ENCODE measurements at regions not wholly inside any gene's neighbourhood (a gene's known extent, or its start where the extent isn't known, plus 50 kb on each side); places are given as distances from the start of the nearest gene placed in this dataset.

GRCh38 chr13:78152415-78152814 lies 233.8 kb upstream of the EDNRB start:
- no peak for DNase-seq (ENCODE audit: low spot score)
- in situ Hi-C loops (cut with HindIII; ENCODE audit: extremely low pct_ligation_motif_present, low pct_unique_long_range_greater_than_20kb), result no loop called here
- Histone ChIP-seq H3K79me2 (ENCODE audit: insufficient read depth, low read length) (no peaks in the 10 kb centered on the region), H3K27me3 (ENCODE audit: control insufficient read depth in 1 of 2, insufficient read depth in 2 of 2, low read length in 2 of 2) (no peaks in the 10 kb centered on the region), H2AFZ (ENCODE audit: low read length) (no peak overlapping the region), H3K36me3 (replicated peaks in 1 of 2; ENCODE audit: control insufficient read depth in 1 of 2, insufficient read depth in 2 of 2, low read length in 2 of 2) (no peaks in the 10 kb centered on the region), H3K9me3 (ENCODE audit: low read length) (no peaks in the 10 kb centered on the region), H4K20me1 (ENCODE audit: insufficient read depth, low read length) (no peaks in the 10 kb centered on the region), H3K4me3 (replicated peaks in 1 of 3; ENCODE audit: insufficient read depth in 1 of 3, low read depth in 2 of 3, low read length in 3 of 3) (no peak overlapping the region), H3K4me1 (ENCODE audit: insufficient read depth, low read length) (no peaks in the 10 kb centered on the region), H3K4me2 (ENCODE audit: low read depth, low read length) (no peak overlapping the region), H3K9ac (ENCODE audit: insufficient read depth, low read depth, low read length) (no peak overlapping the region), H3K27ac (ENCODE audit: extremely low read length, insufficient read depth, low read length) (no peak overlapping the region)
- ATAC-seq, result no peak
- intact Hi-C loops (cut with micrococcal nuclease; ENCODE audit: unreplicated experiment), result no loop called here
- no peak for FAIRE-seq
- ChIA-PET POLR2A (no interaction called here), CTCF (ENCODE audit: low intra/inter-chr PET ratio, low total read pairs) (no interaction called here)
- 0% methylated on average over 2 of the region's 2 CpGs for WGBS (ENCODE audit: low lambda C conversion rate)
- no peak for TF ChIP-seq ZNF326 (CRISPR knock-in tag; IDR thresholded peaks at IDR 0.05; ENCODE audit: borderline replicate concordance)
- no peak for TF ChIP-seq ZNF749 (CRISPR knock-in tag; IDR thresholded peaks at IDR 0.05; ENCODE audit: borderline replicate concordance)
- TF ChIP-seq, protein P1, sequence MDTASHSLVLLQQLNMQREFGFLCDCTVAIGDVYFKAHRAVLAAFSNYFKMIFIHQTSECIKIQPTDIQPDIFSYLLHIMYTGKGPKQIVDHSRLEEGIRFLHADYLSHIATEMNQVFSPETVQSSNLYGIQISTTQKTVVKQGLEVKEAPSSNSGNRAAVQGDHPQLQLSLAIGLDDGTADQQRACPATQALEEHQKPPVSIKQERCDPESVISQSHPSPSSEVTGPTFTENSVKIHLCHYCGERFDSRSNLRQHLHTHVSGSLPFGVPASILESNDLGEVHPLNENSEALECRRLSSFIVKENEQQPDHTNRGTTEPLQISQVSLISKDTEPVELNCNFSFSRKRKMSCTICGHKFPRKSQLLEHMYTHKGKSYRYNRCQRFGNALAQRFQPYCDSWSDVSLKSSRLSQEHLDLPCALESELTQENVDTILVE (CRISPR knock-in tag; IDR thresholded peaks at IDR 0.05), result no peak
- no peak for TF ChIP-seq ZSCAN30 (CRISPR knock-in tag; IDR thresholded peaks at IDR 0.05)
- BruUV-seq (replicated peaks), result no TSS peak

DNA sequence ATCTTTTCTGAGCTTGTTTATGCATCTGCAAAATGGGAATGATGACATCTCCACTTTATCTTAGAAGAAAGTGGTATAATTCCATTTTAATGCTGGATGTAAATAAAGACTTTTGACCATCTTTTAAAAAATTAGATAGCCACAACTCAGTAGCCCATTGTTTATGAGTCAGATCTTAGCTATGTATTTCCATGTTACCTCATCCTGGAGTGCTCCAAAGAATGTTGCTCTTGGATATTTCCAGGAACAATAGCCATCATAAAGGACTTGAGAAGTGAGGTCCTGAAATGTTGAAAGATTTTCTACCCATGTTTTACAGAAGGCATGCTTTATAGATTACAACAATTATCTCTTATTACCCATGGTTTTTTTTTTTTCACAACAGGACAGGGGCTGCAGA lies 229.3 kb upstream of the EDNRB start:
- intact Hi-C loops (cut with micrococcal nuclease; ENCODE audit: unreplicated experiment), result no loop called here
- H3K4me1 ChIP-seq (ENCODE audit: insufficient read depth, low read length), result no peaks in the 10 kb centered on the region
- no peaks in the 10 kb centered on the region for H3K27me3 ChIP-seq (ENCODE audit: control insufficient read depth in 1 of 2, insufficient read depth in 2 of 2, low read length in 2 of 2)
- FAIRE-seq (no peak), ATAC-seq (no peak), DNase-seq (ENCODE audit: low spot score) (no peak)
- no peak overlapping the region for H2AFZ ChIP-seq (ENCODE audit: low read length)
- H3K9ac ChIP-seq (ENCODE audit: insufficient read depth, low read depth, low read length), result no peak overlapping the region
- CTCF ChIA-PET (ENCODE audit: low intra/inter-chr PET ratio, low total read pairs), result no interaction called here
- in situ Hi-C loops (cut with HindIII; ENCODE audit: extremely low pct_ligation_motif_present, low pct_unique_long_range_greater_than_20kb), result no loop called here
- BruUV-seq (replicated peaks), result no TSS peak
- no peaks in the 10 kb centered on the region for H3K9me3 ChIP-seq (ENCODE audit: low read length)
- H3K79me2 ChIP-seq (ENCODE audit: insufficient read depth, low read length), result no peaks in the 10 kb centered on the region
- H3K4me3 ChIP-seq (replicated peaks in 1 of 3; ENCODE audit: insufficient read depth in 1 of 3, low read depth in 2 of 3, low read length in 3 of 3), result no peak overlapping the region
- no peak overlapping the region for H3K4me2 ChIP-seq (ENCODE audit: low read depth, low read length)
- POLR2A ChIA-PET, result no interaction called here
- no peak overlapping the region for H3K27ac ChIP-seq (ENCODE audit: extremely low read length, insufficient read depth, low read length)
- no peaks in the 10 kb centered on the region for H3K36me3 ChIP-seq (replicated peaks in 1 of 2; ENCODE audit: control insufficient read depth in 1 of 2, insufficient read depth in 2 of 2, low read length in 2 of 2)
- no peaks in the 10 kb centered on the region for H4K20me1 ChIP-seq (ENCODE audit: insufficient read depth, low read length)
- TF ChIP-seq, protein P2, sequence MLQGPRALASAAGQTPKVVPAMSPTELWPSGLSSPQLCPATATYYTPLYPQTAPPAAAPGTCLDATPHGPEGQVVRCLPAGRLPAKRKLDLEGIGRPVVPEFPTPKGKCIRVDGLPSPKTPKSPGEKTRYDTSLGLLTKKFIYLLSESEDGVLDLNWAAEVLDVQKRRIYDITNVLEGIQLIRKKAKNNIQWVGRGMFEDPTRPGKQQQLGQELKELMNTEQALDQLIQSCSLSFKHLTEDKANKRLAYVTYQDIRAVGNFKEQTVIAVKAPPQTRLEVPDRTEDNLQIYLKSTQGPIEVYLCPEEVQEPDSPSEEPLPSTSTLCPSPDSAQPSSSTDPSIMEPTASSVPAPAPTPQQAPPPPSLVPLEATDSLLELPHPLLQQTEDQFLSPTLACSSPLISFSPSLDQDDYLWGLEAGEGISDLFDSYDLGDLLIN (CRISPR knock-in tag; IDR thresholded peaks at IDR 0.05; ENCODE audit: borderline replicate concordance), result no peak
- TF ChIP-seq SIN3A (IDR thresholded peaks at IDR 0.05; ENCODE audit: borderline replicate concordance, low read depth, low read length) (no peak), NAIF1 (CRISPR knock-in tag; IDR thresholded peaks at IDR 0.05; ENCODE audit: borderline replicate concordance) (no peak), ZNF317 (CRISPR knock-in tag; IDR thresholded peaks at IDR 0.05) (no peak), RBFOX2 (IDR thresholded peaks at IDR 0.05; ENCODE audit: low read depth, low read length) (no peak), ZNF546 (CRISPR knock-in tag; conservative IDR thresholded peaks at IDR 0.05) (no peak), KLF11 (CRISPR knock-in tag; IDR thresholded peaks at IDR 0.05) (no peak), ZNF607 (CRISPR knock-in tag; IDR thresholded peaks at IDR 0.05; ENCODE audit: borderline replicate concordance) (no peak), ADNP (CRISPR knock-in tag; IDR thresholded peaks at IDR 0.05) (no peak), MED8 (CRISPR knock-in tag; IDR thresholded peaks at IDR 0.05; ENCODE audit: insufficient replicate concordance) (no peak), JUNB (CRISPR knock-in tag; IDR thresholded peaks at IDR 0.05; ENCODE audit: borderline replicate concordance) (no peak)
- TF ChIP-seq, protein P3, sequence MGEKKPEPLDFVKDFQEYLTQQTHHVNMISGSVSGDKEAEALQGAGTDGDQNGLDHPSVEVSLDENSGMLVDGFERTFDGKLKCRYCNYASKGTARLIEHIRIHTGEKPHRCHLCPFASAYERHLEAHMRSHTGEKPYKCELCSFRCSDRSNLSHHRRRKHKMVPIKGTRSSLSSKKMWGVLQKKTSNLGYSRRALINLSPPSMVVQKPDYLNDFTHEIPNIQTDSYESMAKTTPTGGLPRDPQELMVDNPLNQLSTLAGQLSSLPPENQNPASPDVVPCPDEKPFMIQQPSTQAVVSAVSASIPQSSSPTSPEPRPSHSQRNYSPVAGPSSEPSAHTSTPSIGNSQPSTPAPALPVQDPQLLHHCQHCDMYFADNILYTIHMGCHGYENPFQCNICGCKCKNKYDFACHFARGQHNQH (CRISPR knock-in tag; IDR thresholded peaks at IDR 0.05), result no peak
- TF ChIP-seq, protein P1 (CRISPR knock-in tag; IDR thresholded peaks at IDR 0.05), result no peak

Data from HepG2 (cell line).